GM19351 (cell line): ENCODE measurements at regions not wholly inside any gene's neighbourhood (a gene's known extent, or its start where the extent isn't known, plus 50 kb on each side); places are given as distances from the start of the nearest gene placed in this dataset.

Experiments
- ATAC-seq: cut with Tn5 transposase; IDR thresholded peaks from one replicate; pipeline ENCODE4 v1.9.1; 2021; ENCODE audit warnings: mild to moderate bottlenecking, moderate library complexity; ENCODE audit not compliant: unreplicated experiment

- ATAC-seq, result no peak
Observed at GRCh38 chr3:146682171-146682570, 77.0 kb upstream of the PLSCR5 start.

GRCh38 chr3:146680617-146681016 lies 75.5 kb upstream of the PLSCR5 start:
- ATAC-seq, result no peak

- no peak for ATAC-seq
Observed at GRCh38 chr3:146679995-146680394, 74.8 kb upstream of the PLSCR5 start.

- no peak for ATAC-seq
Observed at GRCh38 chr3:146679191-146679590, 74.0 kb upstream of the PLSCR5 start.

GRCh38 chr3:146672941-146673340 lies 67.8 kb upstream of the PLSCR5 start:
- ATAC-seq, result no peak

- ATAC-seq, result no peak
Observed at GRCh38 chr3:146664403-146664802, 59.3 kb upstream of the PLSCR5 start.

- ATAC-seq, result no peak
Observed at GRCh38 chr3:146658841-146659240, 53.7 kb upstream of the PLSCR5 start.

- no peak for ATAC-seq
Observed at GRCh38 chr3:146655333-146655996, 50.3 kb upstream of the PLSCR5 start.
